Epithelial cell of proximal tubule (primary cell): ENCODE measurements at regions not wholly inside any gene's neighbourhood (a gene's known extent, or its start where the extent isn't known, plus 50 kb on each side); places are given as distances from the start of the nearest gene placed in this dataset.

ENCODE experiments used
- DNase-seq: peaks from one replicate; pipeline ENCODE4 v3.0.0-alpha.2; 2011; ENCODE audit warnings: low read depth
- H3K4me3 ChIP-seq: 2 replicates; pipeline ENCODE4 v1.5.1; 2011; ENCODE audit warnings: low read depth, mild to moderate bottlenecking, low read length
- CTCF ChIP-seq: conservative IDR thresholded peaks from 2 replicates; pipeline ENCODE4 v1.5.1; 2012; ENCODE audit warnings: low read depth, mild to moderate bottlenecking, low read length

- DNase-seq = no peak
- TF ChIP-seq CTCF = no peak
- H3K4me3 ChIP-seq = no peak overlapping the region
Measured at GRCh38 chr2:16396986-16397385, 268.6 kb downstream of the CYRIA start.

- no peak overlapping the region for H3K4me3 ChIP-seq
- no peak for DNase-seq
- no peak for TF ChIP-seq CTCF
Measured at GRCh38 chr2:16396171-16396570, 269.5 kb downstream of the CYRIA start.

- no peak overlapping the region for H3K4me3 ChIP-seq
- no peak for TF ChIP-seq CTCF
- DNase-seq = no peak
Measured at GRCh38 chr2:16395601-16396000, 270.0 kb downstream of the CYRIA start.

- DNase-seq = no peak
- H3K4me3 ChIP-seq = no peak overlapping the region
- TF ChIP-seq CTCF = no peak
Measured at GRCh38 chr2:16394986-16395550, 270.6 kb downstream of the CYRIA start.

- TF ChIP-seq CTCF = no peak
- H3K4me3 ChIP-seq = no peak overlapping the region
- DNase-seq = no peak
Measured at GRCh38 chr2:16394072-16394985, 271.3 kb downstream of the CYRIA start.

- TF ChIP-seq CTCF = no peak
- no peak overlapping the region for H3K4me3 ChIP-seq
- DNase-seq = no peak
Measured at GRCh38 chr2:16393500-16394071, 272.0 kb downstream of the CYRIA start.
